ENCODE measurements at regions not wholly inside any gene's neighbourhood (a gene's known extent, or its start where the extent isn't known, plus 50 kb on each side); places are given as distances from the start of the nearest gene placed in this dataset.

GRCh38 chr14:105854600-105855245 lies 328.3 kb downstream of the TMEM121 start:
- Histone ChIP-seq H3K27me3 (ENCODE audit: insufficient read depth, poor library complexity, severe bottlenecking) (no peaks in the 10 kb centered on the region), H3K4me3 (replicated peaks; ENCODE audit: insufficient read depth, low read length) (no peak overlapping the region), H3K27ac (replicated peaks) (no peak overlapping the region)
- no peak for DNase-seq (ENCODE audit: low read depth in 1 of 2, low spot score in 1 of 2)
- TF ChIP-seq, protein P1, sequence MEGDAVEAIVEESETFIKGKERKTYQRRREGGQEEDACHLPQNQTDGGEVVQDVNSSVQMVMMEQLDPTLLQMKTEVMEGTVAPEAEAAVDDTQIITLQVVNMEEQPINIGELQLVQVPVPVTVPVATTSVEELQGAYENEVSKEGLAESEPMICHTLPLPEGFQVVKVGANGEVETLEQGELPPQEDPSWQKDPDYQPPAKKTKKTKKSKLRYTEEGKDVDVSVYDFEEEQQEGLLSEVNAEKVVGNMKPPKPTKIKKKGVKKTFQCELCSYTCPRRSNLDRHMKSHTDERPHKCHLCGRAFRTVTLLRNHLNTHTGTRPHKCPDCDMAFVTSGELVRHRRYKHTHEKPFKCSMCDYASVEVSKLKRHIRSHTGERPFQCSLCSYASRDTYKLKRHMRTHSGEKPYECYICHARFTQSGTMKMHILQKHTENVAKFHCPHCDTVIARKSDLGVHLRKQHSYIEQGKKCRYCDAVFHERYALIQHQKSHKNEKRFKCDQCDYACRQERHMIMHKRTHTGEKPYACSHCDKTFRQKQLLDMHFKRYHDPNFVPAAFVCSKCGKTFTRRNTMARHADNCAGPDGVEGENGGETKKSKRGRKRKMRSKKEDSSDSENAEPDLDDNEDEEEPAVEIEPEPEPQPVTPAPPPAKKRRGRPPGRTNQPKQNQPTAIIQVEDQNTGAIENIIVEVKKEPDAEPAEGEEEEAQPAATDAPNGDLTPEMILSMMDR (IDR thresholded peaks at IDR 0.05; ENCODE audit: insufficient read depth, low read length), result no peak
- TF ChIP-seq POLR2AphosphoS5 (IDR thresholded peaks at IDR 0.05; ENCODE audit: low read depth), result no peak
- TF ChIP-seq REST (IDR thresholded peaks at IDR 0.05; ENCODE audit: insufficient replicate concordance, low read depth), result no peak
- TF ChIP-seq SPI1 (IDR thresholded peaks at IDR 0.05; ENCODE audit: borderline replicate concordance, low read depth), result no peak
- no peak for TF ChIP-seq GABPA (IDR thresholded peaks at IDR 0.05; ENCODE audit: low read depth)

DNA sequence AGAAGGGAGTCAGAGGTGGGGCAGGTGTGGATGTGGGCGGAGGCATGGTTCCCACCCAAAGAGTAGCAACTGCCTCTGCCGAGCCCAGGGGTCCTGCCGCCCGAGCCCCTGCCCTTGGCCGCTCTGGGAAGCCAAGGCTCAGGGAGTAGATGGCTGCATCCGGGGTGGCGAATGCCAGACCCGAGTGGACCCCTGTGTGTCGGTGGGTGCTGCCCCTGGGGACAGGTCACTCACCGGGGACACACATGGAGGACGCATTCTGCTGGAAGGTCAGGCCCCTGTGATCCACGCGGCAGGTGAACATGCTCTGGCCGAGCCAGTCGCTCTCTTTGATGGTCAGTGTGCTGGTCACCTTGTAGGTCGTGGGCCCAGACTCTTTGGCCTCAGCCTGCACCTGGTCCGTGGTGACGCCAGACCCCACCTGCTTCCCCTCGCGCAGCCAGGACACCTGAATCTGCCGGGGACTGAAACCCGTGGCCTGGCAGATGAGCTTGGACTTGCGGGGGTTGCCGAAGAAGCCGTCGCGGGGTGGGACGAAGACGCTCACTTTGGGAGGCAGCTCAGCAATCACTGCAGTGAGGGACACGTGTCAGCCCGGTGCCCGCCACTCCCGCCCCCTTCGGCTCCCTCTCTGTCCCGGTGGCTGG lies 329.0 kb downstream of the TMEM121 start:
- DNase-seq (ENCODE audit: low read depth in 1 of 2, low spot score in 1 of 2), result no peak
- TF ChIP-seq GABPA (IDR thresholded peaks at IDR 0.05; ENCODE audit: low read depth), result no peak
- no peak for TF ChIP-seq SPI1 (IDR thresholded peaks at IDR 0.05; ENCODE audit: borderline replicate concordance, low read depth)
- no peak for TF ChIP-seq REST (IDR thresholded peaks at IDR 0.05; ENCODE audit: insufficient replicate concordance, low read depth)
- TF ChIP-seq POLR2AphosphoS5 (IDR thresholded peaks at IDR 0.05; ENCODE audit: low read depth), result no peak
- TF ChIP-seq, protein P1 (IDR thresholded peaks at IDR 0.05; ENCODE audit: insufficient read depth, low read length), result no peak
- H3K27ac ChIP-seq (replicated peaks), result no peak overlapping the region
- no peaks in the 10 kb centered on the region for H3K27me3 ChIP-seq (ENCODE audit: insufficient read depth, poor library complexity, severe bottlenecking)
- H3K4me3 ChIP-seq (replicated peaks; ENCODE audit: insufficient read depth, low read length), result no peak overlapping the region

- DNase-seq (ENCODE audit: low read depth in 1 of 2, low spot score in 1 of 2), result no peak
- TF ChIP-seq REST (IDR thresholded peaks at IDR 0.05; ENCODE audit: insufficient replicate concordance, low read depth) (no peak), GABPA (IDR thresholded peaks at IDR 0.05; ENCODE audit: low read depth) (no peak), SPI1 (IDR thresholded peaks at IDR 0.05; ENCODE audit: borderline replicate concordance, low read depth) (no peak), POLR2AphosphoS5 (IDR thresholded peaks at IDR 0.05; ENCODE audit: low read depth) (no peak)
- TF ChIP-seq, protein P1 (IDR thresholded peaks at IDR 0.05; ENCODE audit: insufficient read depth, low read length), result no peak
- Histone ChIP-seq H3K27ac (replicated peaks) (no peak overlapping the region), H3K4me3 (replicated peaks; ENCODE audit: insufficient read depth, low read length) (no peak overlapping the region), H3K27me3 (ENCODE audit: insufficient read depth, poor library complexity, severe bottlenecking) (no peaks in the 10 kb centered on the region)
Measured at GRCh38 chr14:105855893-105856675, 329.7 kb downstream of the TMEM121 start.
